Activated CD4-positive, alpha-beta T cell treated with anti-CD3 and anti-CD28 coated beads, Interleukin-2, amount 50 U/mL, for 1 hour (primary cell): ENCODE measurements at regions not wholly inside any gene's neighbourhood (a gene's known extent, or its start where the extent isn't known, plus 50 kb on each side); places are given as distances from the start of the nearest gene placed in this dataset.
"Not testable (repeated sequence)": the region's sequence is repeated elsewhere in the genome, so short reads cannot be mapped to it uniquely, and the experiment has no call there.

Experiments
- DNase-seq: peaks from one replicate; pipeline ENCODE4 v3.0.0-alpha.2; 2020

GRCh38 chr5:68679041-68679440, 414.8 kb upstream of the SLC30A5 start:
- DNase-seq, result no peak

GRCh38 chr5:68680366-68680765, 413.4 kb upstream of the SLC30A5 start:
- no peak for DNase-seq

GRCh38 chr5:68681929-68682328, 411.9 kb upstream of the SLC30A5 start:
- DNase-seq, result no peak

- DNase-seq, result no peak
Observed at GRCh38 chr5:68682400-68683160, 411.2 kb upstream of the SLC30A5 start.

GRCh38 chr5:68683632-68684036, 410.2 kb upstream of the SLC30A5 start:
- DNase-seq, result no peak

GRCh38 chr5:68685863-68686262, 408.0 kb upstream of the SLC30A5 start:
- no peak for DNase-seq

GRCh38 chr5:68688547-68688946, 405.3 kb upstream of the SLC30A5 start:
- no peak for DNase-seq

- DNase-seq, result no peak
Observed at GRCh38 chr5:68689010-68689409, 404.8 kb upstream of the SLC30A5 start.

- not testable (repeated sequence) for DNase-seq
Observed at GRCh38 chr5:68691874-68692273, 401.9 kb upstream of the SLC30A5 start.

- no peak for DNase-seq
Observed at GRCh38 chr5:68698025-68698940, 395.5 kb upstream of the SLC30A5 start.

GRCh38 chr5:68699966-68700365, 393.8 kb upstream of the SLC30A5 start:
- DNase-seq, result no peak

GRCh38 chr5:68707575-68707974, 386.2 kb upstream of the SLC30A5 start:
- no peak for DNase-seq

GRCh38 chr5:68708156-68708841, 385.5 kb upstream of the SLC30A5 start:
- DNase-seq, result no peak

GRCh38 chr5:68708842-68709170, 385.0 kb upstream of the SLC30A5 start:
- no peak for DNase-seq

- no peak for DNase-seq
Observed at GRCh38 chr5:68709239-68709638, 384.6 kb upstream of the SLC30A5 start.

GRCh38 chr5:68710514-68710913, 383.3 kb upstream of the SLC30A5 start:
- no peak for DNase-seq

- no peak for DNase-seq
Observed at GRCh38 chr5:68711293-68712200, 382.3 kb upstream of the SLC30A5 start.

GRCh38 chr5:68714810-68715209, 379.0 kb upstream of the SLC30A5 start:
- no peak for DNase-seq

GRCh38 chr5:68720884-68721610, 372.8 kb upstream of the SLC30A5 start:
- no peak for DNase-seq

- no peak for DNase-seq
Observed at GRCh38 chr5:68722357-68722756, 371.5 kb upstream of the SLC30A5 start.

- no peak for DNase-seq
Observed at GRCh38 chr5:68725905-68726683, 367.7 kb upstream of the SLC30A5 start.
